Stomach smooth muscle (tissue), 2 donors: ENCODE measurements at regions not wholly inside any gene's neighbourhood (a gene's known extent, or its start where the extent isn't known, plus 50 kb on each side); places are given as distances from the start of the nearest gene placed in this dataset.

Experiments used
- H3K27ac ChIP-seq: one replicate; pipeline ENCODE4 v1.7.0; 2013; ENCODE audit warnings: mild to moderate bottlenecking, low read length, inconsistent platforms
- H3K27me3 ChIP-seq, 2 donors: one replicate each; pipeline ENCODE4 v1.7.0; 2013; ENCODE audit warnings: low read length in 2 of 2; ENCODE audit not compliant: insufficient read depth in 2 of 2, control insufficient read depth in 1 of 2
- H3K36me3 ChIP-seq, 2 donors: one replicate each; pipeline ENCODE4 v1.7.0; 2013; ENCODE audit warnings: low read length in 2 of 2; ENCODE audit not compliant: control insufficient read depth in 2 of 2, insufficient read depth in 2 of 2
- H3K4me1 ChIP-seq: one replicate; pipeline ENCODE4 v1.7.0; 2013; ENCODE audit warnings: low read length; ENCODE audit not compliant: control insufficient read depth, insufficient read depth
- H3K4me3 ChIP-seq, 2 donors: one replicate each; pipeline ENCODE4 v1.7.0; 2013; ENCODE audit warnings: low read length in 2 of 2
- H3K9ac ChIP-seq, 2 donors: one replicate each; pipeline ENCODE4 v1.7.0; 2013; ENCODE audit warnings: low read length in 2 of 2, mild to moderate bottlenecking in 1 of 2
- H3K9me3 ChIP-seq, 2 donors: one replicate each; pipeline ENCODE4 v1.7.0; 2013; ENCODE audit warnings: low read length in 2 of 2; ENCODE audit not compliant: control insufficient read depth in 2 of 2
- donor health status: healthy.
- donor health status: Pancreatic carcinoma.

DNA sequence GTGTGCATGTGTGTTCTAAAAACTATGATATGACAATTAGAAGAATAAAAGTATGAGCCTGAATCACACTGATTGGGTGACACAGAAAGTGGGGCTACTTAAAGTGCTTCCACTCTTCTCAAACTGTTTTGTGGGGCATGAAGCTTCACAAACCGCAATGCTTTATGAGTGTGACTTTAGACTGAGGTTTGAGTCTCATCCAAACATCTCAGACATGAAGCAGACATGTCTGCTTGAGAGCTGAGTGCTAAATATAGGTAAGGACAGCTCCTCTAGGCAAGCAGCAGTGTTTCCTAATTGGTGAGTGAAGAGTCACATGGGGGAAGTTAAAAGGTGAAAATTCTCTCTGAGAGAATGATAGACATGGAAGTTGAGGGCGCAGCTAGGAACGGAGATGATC, 726.9 kb upstream of the CITED2 start:
- Histone ChIP-seq H3K27me3 (no peaks in the 10 kb centered on the region), H3K27ac (no peak overlapping the region), H3K4me3 (no peak overlapping the region), H3K4me1 (peaks cover 3% of the 10 kb centered on the region), H3K36me3 (no peaks in the 10 kb centered on the region), H3K9me3 (no peaks in the 10 kb centered on the region), H3K9ac (no peak overlapping the region)

DNA sequence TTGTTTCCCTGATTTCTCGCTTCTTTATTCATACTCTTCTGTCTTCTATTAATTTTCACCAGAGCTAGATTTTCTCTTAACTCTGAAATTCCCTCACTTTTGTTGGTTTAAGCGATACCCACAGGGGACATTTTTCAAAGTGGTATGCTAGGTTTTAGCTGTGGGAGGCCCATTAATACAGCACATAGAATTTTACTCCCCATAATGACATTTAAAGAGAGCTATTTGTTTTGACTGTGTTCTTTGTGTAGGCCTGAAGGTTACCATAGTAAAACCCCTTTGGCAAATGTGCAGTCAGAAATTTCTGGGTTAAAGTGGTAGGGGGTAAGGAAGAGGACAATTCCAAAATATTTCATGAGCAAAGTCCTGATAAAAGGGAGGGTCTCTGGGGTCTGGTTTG, 721.1 kb upstream of the CITED2 start:
- no peaks in the 10 kb centered on the region for H3K9me3 ChIP-seq
- H3K4me3 ChIP-seq, result no peak overlapping the region
- no peak overlapping the region for H3K9ac ChIP-seq
- H3K27me3 ChIP-seq, result no peaks in the 10 kb centered on the region
- H3K36me3 ChIP-seq, result no peaks in the 10 kb centered on the region
- no peak overlapping the region for H3K27ac ChIP-seq
- no peaks in the 10 kb centered on the region for H3K4me1 ChIP-seq

DNA sequence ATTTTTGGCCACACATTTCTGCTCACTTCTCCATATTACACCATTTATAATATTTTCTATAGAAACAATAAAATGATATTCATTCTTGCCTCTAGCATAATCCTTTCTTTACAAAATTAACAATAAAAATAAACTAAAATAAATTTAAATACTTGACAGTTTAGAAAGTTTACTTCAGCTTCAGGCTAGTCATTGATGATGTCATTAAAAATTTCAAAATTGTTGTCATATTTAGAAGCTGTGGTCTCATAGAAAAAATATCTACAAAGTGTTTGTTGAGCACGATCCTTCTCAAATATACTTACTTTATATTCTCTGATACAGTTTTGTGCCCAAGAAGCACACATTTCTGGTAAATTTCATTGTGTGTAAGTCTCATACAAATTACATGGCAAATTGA, 717.4 kb upstream of the CITED2 start:
- Histone ChIP-seq H3K27ac (no peak overlapping the region), H3K4me3 (no peak overlapping the region), H3K9ac (no peak overlapping the region), H3K9me3 (no peaks in the 10 kb centered on the region), H3K4me1 (no peaks in the 10 kb centered on the region), H3K27me3 (no peaks in the 10 kb centered on the region), H3K36me3 (no peaks in the 10 kb centered on the region)

DNA sequence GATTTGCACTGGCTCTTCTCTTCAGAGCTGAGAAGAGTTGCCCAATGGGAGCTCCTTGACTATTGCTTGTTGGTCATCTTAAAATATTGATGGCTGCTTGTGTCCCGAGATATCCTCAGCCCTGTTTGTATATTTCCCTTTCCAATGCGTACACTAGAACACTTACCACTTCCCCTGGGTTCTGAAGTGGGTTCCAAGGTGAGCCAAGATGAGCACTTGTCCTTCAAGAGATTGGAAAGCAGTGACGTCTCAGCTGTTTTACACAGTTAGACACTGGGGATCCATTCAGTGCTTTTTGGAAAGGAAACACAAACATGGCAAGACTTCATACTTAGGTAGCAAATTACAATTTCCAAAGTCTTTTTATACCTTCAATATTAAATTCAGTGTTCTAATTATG, 716.4 kb upstream of the CITED2 start:
- Histone ChIP-seq H3K27ac (no peak overlapping the region), H3K27me3 (no peaks in the 10 kb centered on the region), H3K4me3 (no peak overlapping the region), H3K36me3 (no peaks in the 10 kb centered on the region), H3K9ac (no peak overlapping the region), H3K9me3 (no peaks in the 10 kb centered on the region), H3K4me1 (no peaks in the 10 kb centered on the region)

DNA sequence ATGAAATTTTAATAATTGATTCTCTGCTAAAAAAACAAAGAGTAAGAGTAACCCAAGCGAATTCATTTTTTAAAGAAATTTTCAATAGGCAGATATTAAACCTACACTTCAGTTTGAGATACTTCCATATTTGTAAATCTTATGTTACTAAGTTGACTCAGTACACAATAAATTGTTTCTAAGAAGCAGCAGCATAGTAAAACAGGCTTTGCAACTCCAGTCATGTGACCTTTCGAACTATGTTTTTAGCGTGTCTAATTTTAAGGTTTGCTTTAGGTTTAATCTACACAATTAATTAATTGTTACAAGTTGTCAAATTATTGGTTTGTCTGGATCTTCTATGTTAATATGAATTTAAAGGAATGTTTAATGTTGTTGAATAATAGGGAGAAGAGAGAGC, 708.9 kb upstream of the CITED2 start:
- Histone ChIP-seq H3K4me3 (no peak overlapping the region), H3K4me1 (peaks cover 3% of the 10 kb centered on the region), H3K9ac (no peak overlapping the region), H3K27ac (no peak overlapping the region), H3K9me3 (no peaks in the 10 kb centered on the region), H3K27me3 (no peaks in the 10 kb centered on the region), H3K36me3 (no peaks in the 10 kb centered on the region)

DNA sequence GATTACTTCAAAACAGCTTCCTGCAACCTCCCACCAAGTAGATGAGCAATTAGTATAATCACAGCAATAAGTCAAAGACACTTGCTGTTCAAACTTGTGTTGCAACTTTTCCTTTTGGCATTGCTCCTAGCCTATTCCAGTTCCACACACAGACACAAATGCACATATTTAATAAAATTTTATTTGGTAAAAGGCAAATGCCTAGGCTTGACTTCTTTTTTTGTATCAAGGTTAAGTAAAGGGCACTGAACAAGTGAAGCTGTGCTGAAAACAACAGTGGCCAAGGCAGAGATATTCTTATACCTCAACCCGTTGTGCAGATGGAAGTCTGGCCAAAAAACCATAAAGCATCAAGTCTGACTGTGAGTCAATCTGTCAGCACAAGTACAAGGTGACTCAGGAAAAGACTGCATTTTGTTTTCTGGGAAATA, 708.4 kb upstream of the CITED2 start:
- H3K36me3 ChIP-seq, result no peaks in the 10 kb centered on the region
- H3K4me3 ChIP-seq, result no peak overlapping the region
- no peaks in the 10 kb centered on the region for H3K9me3 ChIP-seq
- H3K27me3 ChIP-seq, result no peaks in the 10 kb centered on the region
- H3K9ac ChIP-seq, result no peak overlapping the region
- no peak overlapping the region for H3K27ac ChIP-seq
- peaks cover 3% of the 10 kb centered on the region for H3K4me1 ChIP-seq

DNA sequence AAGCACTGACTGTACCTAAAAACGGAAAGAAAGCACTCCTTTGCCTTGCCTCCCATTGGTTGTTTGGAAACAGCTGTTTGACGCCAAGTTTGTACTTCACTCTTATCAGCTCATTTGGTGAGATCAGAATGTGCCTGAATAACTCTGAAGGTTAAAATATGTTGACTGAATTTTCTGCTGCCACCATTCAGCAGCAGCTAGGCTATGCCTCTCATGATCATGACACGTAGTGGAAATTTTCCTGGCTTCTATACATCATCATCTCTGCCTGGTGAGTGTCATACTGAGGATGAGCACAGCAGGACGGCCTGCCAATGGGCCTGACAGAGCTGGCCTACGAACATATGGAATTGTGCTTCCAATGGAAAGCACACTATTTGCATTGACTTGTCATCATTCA, 704.9 kb upstream of the CITED2 start:
- Histone ChIP-seq H3K4me3 (no peak overlapping the region), H3K27ac (no peak overlapping the region), H3K9ac (no peak overlapping the region), H3K27me3 (no peaks in the 10 kb centered on the region), H3K9me3 (no peaks in the 10 kb centered on the region), H3K36me3 (no peaks in the 10 kb centered on the region), H3K4me1 (peaks cover 3% of the 10 kb centered on the region)

DNA sequence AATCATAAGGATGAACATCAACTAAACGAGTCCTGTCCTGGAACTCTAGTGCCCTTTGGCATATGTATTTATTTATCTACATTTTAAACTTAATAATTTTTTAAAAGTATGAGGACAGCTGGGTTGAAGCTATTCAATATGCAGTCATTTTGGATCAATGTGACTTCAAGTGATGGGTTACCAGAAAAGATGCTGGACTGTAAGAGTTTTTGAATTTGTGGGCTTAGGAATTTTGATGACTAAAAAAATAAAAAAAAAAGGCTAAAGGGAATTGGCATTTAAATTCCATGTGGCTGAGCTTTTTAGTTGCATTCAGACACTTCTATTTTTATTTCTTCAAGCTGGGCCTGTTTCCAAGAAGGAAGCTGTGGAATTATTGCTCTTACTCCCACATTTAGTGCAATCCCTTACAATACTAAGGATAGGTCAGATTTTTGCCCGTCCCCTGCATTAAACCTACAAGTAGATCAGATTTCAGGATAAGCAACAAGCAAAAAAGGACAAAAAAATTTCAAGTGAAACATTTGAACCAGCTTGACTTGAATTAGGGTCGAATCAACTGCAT, 704.2 kb upstream of the CITED2 start:
- H3K9ac ChIP-seq, result no peak overlapping the region
- no peak overlapping the region for H3K27ac ChIP-seq
- no peak overlapping the region for H3K4me3 ChIP-seq
- H3K27me3 ChIP-seq, result no peaks in the 10 kb centered on the region
- H3K9me3 ChIP-seq, result no peaks in the 10 kb centered on the region
- H3K36me3 ChIP-seq, result no peaks in the 10 kb centered on the region
- peaks cover 3% of the 10 kb centered on the region for H3K4me1 ChIP-seq

DNA sequence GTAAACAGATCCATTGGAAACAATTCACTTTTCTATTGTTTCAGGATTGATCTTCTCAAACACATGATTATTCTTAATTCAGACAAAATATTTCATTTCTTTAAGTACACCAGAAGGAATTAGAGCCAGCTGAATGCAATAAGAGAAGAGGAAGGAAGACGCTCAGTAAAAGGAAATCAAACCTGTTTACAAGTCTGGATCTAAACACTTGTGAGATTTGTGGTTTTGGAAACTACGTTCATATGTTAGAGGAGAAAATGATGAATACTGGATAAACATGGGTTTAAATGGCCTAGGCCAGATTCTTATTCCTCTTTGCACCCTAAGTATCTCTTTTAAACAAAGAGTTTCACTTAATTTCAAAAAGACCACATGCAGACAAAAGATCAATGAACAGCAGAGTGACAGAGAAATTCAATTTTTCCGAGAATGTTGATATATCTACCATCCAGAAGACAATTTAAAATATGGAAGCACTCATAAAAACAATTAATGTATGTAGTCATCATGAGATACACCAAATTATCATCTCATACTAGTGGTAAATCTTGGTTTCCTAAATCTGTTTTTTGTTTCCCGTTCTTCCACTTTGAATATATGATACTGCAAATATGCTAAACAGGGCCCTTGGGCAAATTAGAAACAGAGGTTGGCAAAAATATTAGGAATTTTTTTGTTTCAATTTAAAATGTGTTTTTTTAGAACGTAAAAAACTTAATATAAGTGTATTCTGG, 703.5 kb upstream of the CITED2 start:
- no peak overlapping the region for H3K27ac ChIP-seq
- H3K9me3 ChIP-seq, result no peaks in the 10 kb centered on the region
- peaks cover 2% of the 10 kb centered on the region for H3K4me1 ChIP-seq
- no peaks in the 10 kb centered on the region for H3K27me3 ChIP-seq
- no peak overlapping the region for H3K4me3 ChIP-seq
- no peaks in the 10 kb centered on the region for H3K36me3 ChIP-seq
- no peak overlapping the region for H3K9ac ChIP-seq

DNA sequence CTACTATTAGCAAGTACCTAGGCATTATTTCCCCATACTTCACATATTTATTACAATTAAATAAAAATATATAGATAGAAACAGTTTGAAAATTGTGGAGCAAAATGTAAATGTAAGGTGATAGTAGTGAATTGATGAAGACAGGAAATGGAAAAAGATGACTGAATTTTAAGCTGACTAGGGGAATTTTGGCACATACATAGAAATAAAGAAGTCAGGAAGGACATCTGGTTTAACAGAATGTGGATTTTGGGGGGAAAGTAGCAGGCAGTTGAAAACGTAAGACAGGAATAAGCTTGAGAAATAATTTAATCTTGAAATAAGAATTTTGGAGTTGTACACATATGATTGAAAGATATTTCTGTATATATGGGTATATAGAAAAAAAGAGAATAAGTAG, 701.7 kb upstream of the CITED2 start:
- H3K9me3 ChIP-seq, result no peaks in the 10 kb centered on the region
- no peaks in the 10 kb centered on the region for H3K36me3 ChIP-seq
- no peak overlapping the region for H3K9ac ChIP-seq
- H3K27ac ChIP-seq, result no peak overlapping the region
- no peaks in the 10 kb centered on the region for H3K4me1 ChIP-seq
- no peaks in the 10 kb centered on the region for H3K27me3 ChIP-seq
- no peak overlapping the region for H3K4me3 ChIP-seq

DNA sequence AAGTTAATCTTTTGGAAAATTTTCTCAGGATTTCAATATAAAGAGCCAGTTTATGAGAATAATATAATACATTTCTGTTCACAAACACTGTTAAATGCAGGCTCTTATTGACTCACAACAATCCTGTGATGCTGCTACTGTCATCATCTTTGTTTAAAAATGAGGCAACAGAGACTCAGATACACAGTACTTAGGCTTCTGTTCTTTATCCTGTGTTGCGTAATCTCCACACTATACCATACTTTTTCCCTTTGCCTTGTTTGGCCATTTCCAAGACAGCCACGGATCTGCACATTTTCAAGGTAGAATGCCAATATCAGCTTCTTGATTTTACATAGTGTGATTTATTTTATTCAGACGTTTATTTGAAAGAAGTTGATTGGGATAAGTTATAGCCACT, 699.0 kb upstream of the CITED2 start:
- H3K4me1 ChIP-seq, result peaks cover 6% of the 10 kb centered on the region
- H3K27me3 ChIP-seq, result no peaks in the 10 kb centered on the region
- no peak overlapping the region for H3K27ac ChIP-seq
- no peaks in the 10 kb centered on the region for H3K9me3 ChIP-seq
- H3K4me3 ChIP-seq, result no peak overlapping the region
- no peaks in the 10 kb centered on the region for H3K36me3 ChIP-seq
- H3K9ac ChIP-seq, result no peak overlapping the region
